T47D (cell line): ENCODE measurements at regions not wholly inside any gene's neighbourhood (a gene's known extent, or its start where the extent isn't known, plus 50 kb on each side); places are given as distances from the start of the nearest gene placed in this dataset.
"Not testable (repeated sequence)": the region's sequence is repeated elsewhere in the genome, so short reads cannot be mapped to it uniquely, and the experiment has no call there.

ENCODE experiments used
- DNase-seq, 2 experiments: peaks; one replicate each; pipeline versions ENCODE4 v3.0.0 to v3.0.0-alpha.2; 2011 to 2012; ENCODE audit warnings: low read depth in 1 of 2, low spot score in 1 of 2
- JUND ChIP-seq: IDR thresholded peaks from 2 replicates; pipeline ENCODE4 v1.6.1; 2012; ENCODE audit warnings: low read depth
- in situ Hi-C: cut with HindIII; loops from 2 replicates; pipeline ENCODE4 v1.10.0; 2016; ENCODE audit warnings: low sequenced_read_pairs, low pct_unique_long_range_greater_than_20kb

DNA sequence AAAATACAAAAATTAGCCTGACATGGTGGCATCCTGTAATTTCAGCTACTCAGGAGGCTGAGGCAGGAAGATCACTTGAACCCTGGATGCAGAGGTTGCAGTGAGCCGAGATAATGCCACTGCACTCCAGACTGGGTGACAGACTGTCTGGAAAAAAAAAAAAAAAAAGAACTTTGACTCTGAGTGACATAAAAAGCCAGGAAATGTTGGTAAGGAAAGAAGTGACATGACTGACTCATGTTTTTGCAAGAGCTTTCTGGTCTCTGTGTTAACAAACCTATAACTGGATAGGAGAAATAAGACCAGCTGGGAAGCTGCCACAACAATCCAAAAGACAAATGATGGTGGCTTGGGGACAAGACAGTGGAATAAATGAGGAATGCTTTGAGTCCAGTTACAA lies 272.1 kb downstream of the HINT1 start:
- TF ChIP-seq JUND, result no peak
- DNase-seq, result no peak
- in situ Hi-C loops, result no loop called here

- no peak for TF ChIP-seq JUND
- in situ Hi-C loops, result no loop called here
- no peak for DNase-seq
Observed at GRCh38 chr5:130890610-130891009, 274.4 kb downstream of the HINT1 start.

GRCh38 chr5:130885691-130886090 lies 279.4 kb downstream of the HINT1 start:
- DNase-seq, result no peak
- TF ChIP-seq JUND, result no peak
- in situ Hi-C loops, result no loop called here

DNA sequence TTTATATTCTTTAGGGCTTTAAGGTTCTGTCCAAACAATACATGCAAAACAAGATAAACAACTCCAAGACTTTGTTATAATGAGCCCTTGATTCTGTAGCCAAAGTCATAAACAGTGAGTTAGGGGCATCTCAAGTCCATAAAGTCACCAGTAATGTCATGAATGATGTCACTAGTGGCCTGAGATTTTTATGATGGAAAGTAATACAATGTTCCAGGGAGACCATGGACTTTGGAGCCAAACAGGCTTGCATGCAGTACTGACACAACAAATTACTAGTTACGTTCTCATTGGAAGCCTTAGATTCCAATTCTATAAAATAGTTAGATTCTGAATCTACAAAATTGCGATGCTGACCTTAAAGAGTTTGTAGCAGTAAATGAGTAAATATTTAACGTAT lies 280.0 kb downstream of the HINT1 start:
- in situ Hi-C loops, result no loop called here
- no peak for DNase-seq
- no peak for TF ChIP-seq JUND

GRCh38 chr5:130884023-130884422 lies 281.0 kb downstream of the HINT1 start:
- in situ Hi-C loops, result no loop called here
- no peak for DNase-seq
- TF ChIP-seq JUND, result no peak

DNA sequence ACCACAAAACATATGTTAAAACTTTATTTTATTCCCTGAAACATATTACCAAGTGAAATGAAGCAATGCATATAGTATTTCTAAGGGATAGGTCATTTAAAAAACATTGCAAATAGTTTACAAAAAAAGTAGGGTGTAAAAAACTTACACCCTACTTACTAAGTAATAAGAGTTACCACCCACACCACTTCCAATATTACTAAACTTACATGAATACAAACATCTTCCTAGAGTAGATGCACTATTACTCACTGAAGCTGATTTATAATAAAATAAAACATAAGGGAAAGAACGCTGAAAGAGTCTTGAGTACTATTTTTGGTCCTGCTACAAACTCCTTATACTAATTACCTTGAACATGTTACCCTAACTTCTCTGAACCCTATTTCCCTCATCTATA lies 289.4 kb downstream of the HINT1 start:
- in situ Hi-C loops, result no loop called here
- TF ChIP-seq JUND, result no peak
- DNase-seq, result no peak

GRCh38 chr5:130874861-130875417 lies 290.1 kb downstream of the HINT1 start:
- no peak for TF ChIP-seq JUND
- in situ Hi-C loops, result no loop called here
- DNase-seq, result no peak

DNA sequence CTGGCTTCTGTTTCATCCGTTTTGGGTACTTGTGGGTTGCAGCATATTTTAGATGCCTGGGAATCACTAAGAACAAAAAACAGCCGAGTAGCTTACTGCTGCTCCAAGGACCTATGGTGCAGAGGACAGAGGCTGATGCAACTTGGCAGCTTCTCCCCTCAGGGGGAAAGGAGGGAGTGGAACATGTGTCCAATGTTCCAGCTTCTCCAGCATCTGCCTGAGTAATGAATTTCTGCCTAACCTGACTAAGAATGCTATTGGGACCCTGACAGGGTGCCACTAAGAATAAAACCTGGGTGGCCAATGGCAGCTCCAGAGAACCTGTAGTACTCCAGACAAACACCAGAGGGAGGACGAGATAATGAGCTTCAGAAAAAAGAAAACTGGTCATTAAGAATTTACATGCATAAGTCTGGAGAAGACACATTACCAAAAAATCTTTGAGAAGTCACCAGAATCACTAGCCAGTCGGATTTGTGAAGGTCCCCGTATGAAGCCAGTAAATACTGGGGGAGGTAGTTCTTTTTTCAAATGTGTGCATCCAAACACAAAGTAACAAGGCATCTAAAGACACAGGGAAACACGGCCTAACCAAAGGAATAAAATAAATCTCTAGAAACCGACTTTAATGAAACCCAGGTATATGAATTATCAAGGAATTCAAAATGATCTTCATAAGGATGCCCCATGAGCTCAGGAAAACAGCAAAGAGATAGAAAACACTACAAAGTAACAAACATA lies 293.5 kb downstream of the HINT1 start:
- DNase-seq, result peak; percentile 21 to 69
- no peak for TF ChIP-seq JUND
- in situ Hi-C loops, result no loop called here

DNA sequence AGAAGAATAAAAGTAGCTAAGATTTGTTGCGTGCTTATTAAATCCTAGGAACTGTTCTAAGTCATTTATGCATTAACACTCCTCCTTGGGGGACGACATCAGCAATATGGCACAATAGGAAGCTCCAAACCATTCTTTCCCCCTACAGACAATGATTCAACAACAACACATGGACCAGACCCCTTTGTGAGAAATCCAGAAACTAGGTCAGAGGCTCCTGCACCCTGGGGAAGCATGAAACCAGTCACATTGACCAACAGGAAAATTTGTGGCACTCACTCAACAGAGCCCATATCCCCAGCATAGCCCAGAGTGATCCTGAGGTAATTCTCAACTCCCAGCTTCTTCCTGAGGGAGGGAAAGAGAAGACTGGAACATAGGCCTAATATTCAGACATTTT lies 294.4 kb downstream of the HINT1 start:
- TF ChIP-seq JUND, result no peak
- no peak for DNase-seq
- in situ Hi-C loops, result no loop called here

GRCh38 chr5:130868186-130868840 lies 296.7 kb downstream of the HINT1 start:
- in situ Hi-C loops, result no loop called here
- peak in 1 of 2 experiments; percentile 46 for DNase-seq
- TF ChIP-seq JUND, result no peak

GRCh38 chr5:130845049-130845765 lies 319.8 kb downstream of the HINT1 start:
- DNase-seq, result no peak
- no peak for TF ChIP-seq JUND
- in situ Hi-C loops, result no loop called here

DNA sequence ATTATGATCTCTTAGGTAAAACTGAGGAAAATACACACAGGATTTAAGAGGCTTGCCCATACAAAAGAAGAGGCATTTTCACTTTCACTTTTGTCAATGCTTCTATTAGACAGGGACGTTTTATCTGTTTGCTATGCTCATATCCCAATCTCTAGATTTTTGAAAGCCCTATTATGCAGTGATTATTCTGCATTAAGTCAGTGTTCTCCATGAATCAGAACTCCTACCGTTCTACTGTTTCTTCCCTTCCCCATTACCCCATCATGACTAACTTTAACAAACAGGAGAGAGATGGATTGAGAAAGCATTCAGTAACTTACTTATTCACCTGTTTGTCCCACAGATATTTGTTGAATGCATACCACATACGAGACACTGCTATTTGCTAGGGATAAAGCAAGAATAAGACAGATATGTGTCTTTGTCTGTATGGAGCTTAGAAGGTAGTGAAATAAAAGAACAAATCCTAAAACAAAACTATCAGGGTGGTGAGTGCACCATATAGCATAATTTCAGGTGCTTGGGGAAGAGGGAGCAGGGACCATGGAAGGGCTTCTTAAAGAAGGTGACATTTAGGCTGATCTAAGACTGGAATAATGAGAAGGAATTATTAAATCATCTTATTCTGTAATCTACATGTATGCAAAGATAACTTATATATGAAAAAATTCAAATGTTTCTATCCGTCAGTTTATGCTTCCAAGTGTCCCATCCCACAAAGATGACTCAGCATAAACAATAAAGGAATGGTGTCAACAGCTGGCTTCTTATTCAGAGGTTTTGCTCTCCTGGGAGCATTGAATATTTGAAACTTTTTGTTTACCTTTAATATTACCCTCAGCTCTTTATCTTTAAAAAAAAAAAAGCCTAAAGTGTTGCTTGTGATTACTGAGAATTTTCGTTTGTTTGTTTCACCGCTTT lies 328.1 kb downstream of the HINT1 start:
- TF ChIP-seq JUND, result no peak
- in situ Hi-C loops, result no loop called here
- DNase-seq, result peak; percentile 12 to 19

- in situ Hi-C loops, result not testable (repeated sequence)
- DNase-seq, result peak in 1 of 2 experiments; percentile 48
Observed at GRCh38 chr5:130817598-130818384, 347.3 kb downstream of the HINT1 start.
